Endothelial cell of umbilical vein (primary cell): ENCODE measurements at regions not wholly inside any gene's neighbourhood (a gene's known extent, or its start where the extent isn't known, plus 50 kb on each side); places are given as distances from the start of the nearest gene placed in this dataset.

ENCODE experiments used
- BruUV-seq: library from RNA; stranded (reverse); fragments of 400-500 nt; replicated peaks from 2 replicates; lab custom pipeline; 2021; lab: Mats Ljungman, UMichigan
- CTCF ChIA-PET: fragments of 300-600, 350-600 bp; sonication (Branson Sonifier 250); formaldehyde crosslinking; loops from one replicate; lab custom pipeline; 2021; ENCODE audit warnings: antibody characterized with exemption, inconsistent platforms; lab: Charles Lee
- POLR2A ChIA-PET: fragments of 300-600, 350-600 bp; sonication (Branson Sonifier 250); formaldehyde crosslinking; loops from one replicate; lab custom pipeline; 2021; ENCODE audit warnings: antibody characterized with exemption, inconsistent platforms; lab: Charles Lee
- DNase-seq: peaks from one replicate; pipeline ENCODE4 v3.0.0-alpha.2; 2011; ENCODE audit warnings: low read depth, low spot score
- FAIRE-seq: peaks from 2 replicates; lab custom pipeline; 2011; peaks lifted over from hg19 to GRCh38; lab: Jason Lieb, UNC
- H2AFZ ChIP-seq: 2 replicates; pipeline ENCODE4 v1.6.0; 2012; ENCODE audit warnings: low read depth, low read length, control low read depth, inconsistent platforms
- H3K27ac ChIP-seq: 2 replicates; pipeline ENCODE4 v1.5.1; 2011; ENCODE audit warnings: low read depth, mild to moderate bottlenecking, control low read depth, low read length, moderate library complexity; ENCODE audit not compliant: insufficient read depth
- H3K27me3 ChIP-seq, 2 experiments: 2 replicates each; pipeline versions ENCODE4 v1.6.0 to v1.6.1; 2011; ENCODE audit warnings: low read length in 2 of 2, mixed read lengths in 1 of 2; ENCODE audit not compliant: control insufficient read depth in 2 of 2, insufficient read depth in 2 of 2
- H3K36me3 ChIP-seq, 2 experiments: 2 replicates in 1 of 2; 3 replicates in 1 of 2; pipeline ENCODE4 v1.5.1; 2011; ENCODE audit warnings: low read length in 2 of 2, mild to moderate bottlenecking in 1 of 2, moderate library complexity in 1 of 2; ENCODE audit not compliant: control insufficient read depth in 2 of 2, insufficient read depth in 2 of 2; ENCODE audit errors: extremely low read depth in 1 of 2
- H3K4me1 ChIP-seq: 3 replicates; pipeline ENCODE4 v1.5.1; 2011; ENCODE audit warnings: mild to moderate bottlenecking, low read length; ENCODE audit not compliant: control insufficient read depth, insufficient read depth; ENCODE audit errors: extremely low read depth
- H3K4me2 ChIP-seq: 2 replicates; pipeline ENCODE4 v1.6.1; 2011; ENCODE audit warnings: low read length, control low read depth, mixed read lengths; ENCODE audit not compliant: insufficient read depth
- H3K4me3 ChIP-seq, 3 experiments: fragments of 200-600 bp in 1 of 3; sonication (generic), shearing (Covaris generic) in 1 of 3; replicated peaks in 1 of 3; 2 replicates each; pipeline ENCODE4 v1.5.1; 2011 to 2016; ENCODE audit warnings: control low read depth in 3 of 3, low read length in 3 of 3, mild to moderate bottlenecking in 2 of 3, inconsistent platforms in 1 of 3, low read depth in 1 of 3, moderate library complexity in 1 of 3; ENCODE audit not compliant: insufficient read depth in 1 of 3
- H3K79me2 ChIP-seq: 2 replicates; pipeline ENCODE4 v1.6.0; 2012; ENCODE audit warnings: low read length, inconsistent platforms; ENCODE audit not compliant: control insufficient read depth, insufficient read depth
- H3K9ac ChIP-seq: replicated peaks from 2 replicates; pipeline ENCODE3; 2011; ENCODE audit warnings: low read length, control low read depth; ENCODE audit not compliant: insufficient read depth; ENCODE audit errors: extremely low read depth
- H3K9me1 ChIP-seq: replicated peaks from 3 replicates; pipeline ENCODE4 v1.6.0; 2011; ENCODE audit warnings: mild to moderate bottlenecking, low read length; ENCODE audit not compliant: control insufficient read depth, insufficient read depth; ENCODE audit errors: extremely low read depth
- H3K9me3 ChIP-seq: replicated peaks from 2 replicates; pipeline ENCODE4 v1.5.1; 2012; ENCODE audit warnings: low read length, inconsistent platforms; ENCODE audit not compliant: control insufficient read depth, insufficient read depth
- H4K20me1 ChIP-seq: replicated peaks from 2 replicates; pipeline ENCODE3; 2011; ENCODE audit warnings: mild to moderate bottlenecking, low read length; ENCODE audit not compliant: control insufficient read depth, insufficient read depth; ENCODE audit errors: extremely low read depth
- EZH2 ChIP-seq: IDR thresholded peaks from 2 replicates; pipeline ENCODE4 v1.6.1; 2012; ENCODE audit warnings: borderline replicate concordance, low read depth, mild to moderate bottlenecking, moderate library complexity, low read length, inconsistent platforms; ENCODE audit not compliant: severe bottlenecking
- FOS ChIP-seq: IDR thresholded peaks from 2 replicates; pipeline ENCODE4 v1.6.1; 2011; ENCODE audit warnings: mild to moderate bottlenecking, low read length, moderate library complexity, borderline replicate concordance; ENCODE audit not compliant: insufficient read depth
- GATA2 ChIP-seq: IDR thresholded peaks from 2 replicates; pipeline ENCODE4 v1.7.0; 2011; ENCODE audit warnings: low read depth, mild to moderate bottlenecking, moderate library complexity, mixed read lengths, low read length; ENCODE audit not compliant: insufficient read length, insufficient read depth
- JUN ChIP-seq: IDR thresholded peaks from 2 replicates; pipeline ENCODE4 v1.6.1; 2011; ENCODE audit warnings: borderline replicate concordance, low read depth; ENCODE audit not compliant: insufficient read length, insufficient read depth
- MYC ChIP-seq: IDR thresholded peaks from one replicate; pipeline ENCODE4 v1.6.1; 2011; ENCODE audit warnings: mild to moderate bottlenecking, low read depth, low read length
- POLR2A ChIP-seq: IDR thresholded peaks from 2 replicates; pipeline ENCODE4 v1.6.1; 2012; ENCODE audit warnings: low read depth, mild to moderate bottlenecking, control low read depth, low read length
- POLR2AphosphoS5 ChIP-seq: IDR thresholded peaks from 2 replicates; pipeline ENCODE4 v1.6.1; 2012; ENCODE audit warnings: low read depth, mild to moderate bottlenecking, control low read depth, low read length, moderate library complexity; ENCODE audit not compliant: insufficient read depth
- dilution Hi-C: fragments of 300-500 bp; cut with MboI; formaldehyde crosslinking; loops from one replicate; pipeline ENCODE4 v1.15.0; 2019; ENCODE audit warnings: low sequenced_read_pairs; ENCODE audit not compliant: extremely low pct_ligation_motif_present
- intact Hi-C: fragments of 100-400 bp; cut with micrococcal nuclease; formaldehyde crosslinking; loops from one replicate; pipeline ENCODE4 v1.10.0; 2022
- TF ChIP-seq, protein P1 (sequence below), 2 donors: IDR thresholded peaks; 1 replicate in 1 of 2; 2 replicates in 1 of 2; pipeline ENCODE4 v1.5.1; 2011; ENCODE audit warnings: low read length in 2 of 2, mild to moderate bottlenecking in 2 of 2, moderate library complexity in 2 of 2, control low read depth in 1 of 2, inconsistent platforms in 1 of 2, low read depth in 1 of 2; ENCODE audit not compliant: insufficient read depth in 1 of 2; ENCODE audit errors: extremely low read depth in 1 of 2
- TF ChIP-seq, protein P2 (sequence below): IDR thresholded peaks from 2 replicates; pipeline ENCODE4 v1.6.1; 2011; ENCODE audit not compliant: insufficient read depth, insufficient read length

DNA sequence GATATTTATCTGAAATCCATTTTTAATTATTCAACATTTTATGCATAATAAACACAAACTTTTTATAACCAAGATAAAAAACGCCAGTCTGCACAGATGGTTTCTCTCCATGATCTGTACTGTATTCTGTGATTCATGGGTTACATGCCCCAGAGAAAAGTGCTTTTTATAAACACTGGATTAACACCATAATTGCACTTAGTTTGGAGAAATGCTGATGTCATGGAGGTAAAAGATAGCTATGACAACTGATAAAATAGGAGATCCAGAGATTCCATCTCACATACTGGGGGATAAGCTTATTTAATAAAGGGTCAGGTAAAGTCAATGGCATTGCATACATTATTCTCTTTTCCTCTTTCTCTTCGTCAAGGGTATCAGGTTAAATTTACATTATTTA lies 1460.4 kb upstream of the ALCAM start:
- Histone ChIP-seq H3K27me3 (no peaks in the 10 kb centered on the region), H3K9ac (no peak overlapping the region), H3K27ac (no peak overlapping the region), H2AFZ (no peak overlapping the region), H3K36me3 (no peaks in the 10 kb centered on the region), H4K20me1 (no peaks in the 10 kb centered on the region), H3K9me1 (no peaks in the 10 kb centered on the region), H3K4me1 (no peaks in the 10 kb centered on the region), H3K79me2 (no peaks in the 10 kb centered on the region), H3K4me3 (no peak overlapping the region), H3K9me3 (no peaks in the 10 kb centered on the region), H3K4me2 (no peak overlapping the region)
- ChIA-PET POLR2A (no interaction called here), CTCF (no interaction called here)
- BruUV-seq: no TSS peak
- DNase-seq (no peak), FAIRE-seq (no peak)
- intact Hi-C loops (no loop called here), dilution Hi-C loops (no loop called here)
- TF ChIP-seq FOS: no peak
- no peak for TF ChIP-seq JUN
- TF ChIP-seq, protein P1, sequence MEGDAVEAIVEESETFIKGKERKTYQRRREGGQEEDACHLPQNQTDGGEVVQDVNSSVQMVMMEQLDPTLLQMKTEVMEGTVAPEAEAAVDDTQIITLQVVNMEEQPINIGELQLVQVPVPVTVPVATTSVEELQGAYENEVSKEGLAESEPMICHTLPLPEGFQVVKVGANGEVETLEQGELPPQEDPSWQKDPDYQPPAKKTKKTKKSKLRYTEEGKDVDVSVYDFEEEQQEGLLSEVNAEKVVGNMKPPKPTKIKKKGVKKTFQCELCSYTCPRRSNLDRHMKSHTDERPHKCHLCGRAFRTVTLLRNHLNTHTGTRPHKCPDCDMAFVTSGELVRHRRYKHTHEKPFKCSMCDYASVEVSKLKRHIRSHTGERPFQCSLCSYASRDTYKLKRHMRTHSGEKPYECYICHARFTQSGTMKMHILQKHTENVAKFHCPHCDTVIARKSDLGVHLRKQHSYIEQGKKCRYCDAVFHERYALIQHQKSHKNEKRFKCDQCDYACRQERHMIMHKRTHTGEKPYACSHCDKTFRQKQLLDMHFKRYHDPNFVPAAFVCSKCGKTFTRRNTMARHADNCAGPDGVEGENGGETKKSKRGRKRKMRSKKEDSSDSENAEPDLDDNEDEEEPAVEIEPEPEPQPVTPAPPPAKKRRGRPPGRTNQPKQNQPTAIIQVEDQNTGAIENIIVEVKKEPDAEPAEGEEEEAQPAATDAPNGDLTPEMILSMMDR (IDR thresholded peaks at IDR 0.05; ENCODE audit: extremely low read depth in 1 of 2, insufficient read depth in 1 of 2, low read depth in 1 of 2, low read length in 2 of 2): no peak
- no peak for TF ChIP-seq GATA2
- no peak for TF ChIP-seq MYC
- no peak for TF ChIP-seq POLR2AphosphoS5

DNA sequence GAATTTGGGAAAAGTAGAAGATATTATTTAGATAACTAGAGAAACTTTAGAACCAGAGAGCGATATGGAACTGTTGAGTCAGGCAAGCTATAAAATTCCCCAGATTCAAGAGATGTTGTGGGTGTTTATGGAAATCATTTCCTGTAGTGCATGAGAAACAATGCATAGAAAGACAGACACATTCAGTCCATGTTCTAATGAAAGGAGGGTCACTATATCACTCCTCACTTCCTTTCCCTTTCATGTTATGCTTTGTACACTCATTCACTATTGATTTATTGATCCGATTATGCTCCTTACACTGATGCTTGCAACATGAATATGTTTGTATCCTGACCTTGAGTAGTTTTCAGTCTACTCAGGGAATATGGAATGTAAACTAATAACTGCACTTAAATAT lies 1459.9 kb upstream of the ALCAM start:
- Histone ChIP-seq H3K4me3 (no peak overlapping the region), H3K4me2 (no peak overlapping the region), H3K9me1 (no peaks in the 10 kb centered on the region), H4K20me1 (no peaks in the 10 kb centered on the region), H3K36me3 (no peaks in the 10 kb centered on the region), H3K27me3 (no peaks in the 10 kb centered on the region), H3K4me1 (no peaks in the 10 kb centered on the region), H3K79me2 (no peaks in the 10 kb centered on the region), H3K9ac (no peak overlapping the region), H3K9me3 (no peaks in the 10 kb centered on the region), H3K27ac (no peak overlapping the region), H2AFZ (no peak overlapping the region)
- ChIA-PET CTCF (no interaction called here), POLR2A (no interaction called here)
- no TSS peak for BruUV-seq
- DNase-seq (no peak), FAIRE-seq (no peak)
- TF ChIP-seq MYC (no peak), JUN (no peak), EZH2 (no peak), FOS (no peak), POLR2A (no peak), POLR2AphosphoS5 (no peak), GATA2 (no peak)
- TF ChIP-seq, protein P1 (IDR thresholded peaks at IDR 0.05; ENCODE audit: extremely low read depth in 1 of 2, insufficient read depth in 1 of 2, low read depth in 1 of 2, low read length in 2 of 2): no peak
- TF ChIP-seq, protein P2, sequence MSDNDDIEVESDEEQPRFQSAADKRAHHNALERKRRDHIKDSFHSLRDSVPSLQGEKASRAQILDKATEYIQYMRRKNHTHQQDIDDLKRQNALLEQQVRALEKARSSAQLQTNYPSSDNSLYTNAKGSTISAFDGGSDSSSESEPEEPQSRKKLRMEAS: no peak
- intact Hi-C loops: no loop called here
- dilution Hi-C loops: no loop called here
